HG02623 (cell line): ENCODE measurements at regions not wholly inside any gene's neighbourhood (a gene's known extent, or its start where the extent isn't known, plus 50 kb on each side); places are given as distances from the start of the nearest gene placed in this dataset.

Experiments
- ATAC-seq: cut with Tn5 transposase; IDR thresholded peaks from one replicate; pipeline ENCODE4 v1.9.1; 2021; ENCODE audit warnings: moderate library complexity; ENCODE audit not compliant: unreplicated experiment

DNA sequence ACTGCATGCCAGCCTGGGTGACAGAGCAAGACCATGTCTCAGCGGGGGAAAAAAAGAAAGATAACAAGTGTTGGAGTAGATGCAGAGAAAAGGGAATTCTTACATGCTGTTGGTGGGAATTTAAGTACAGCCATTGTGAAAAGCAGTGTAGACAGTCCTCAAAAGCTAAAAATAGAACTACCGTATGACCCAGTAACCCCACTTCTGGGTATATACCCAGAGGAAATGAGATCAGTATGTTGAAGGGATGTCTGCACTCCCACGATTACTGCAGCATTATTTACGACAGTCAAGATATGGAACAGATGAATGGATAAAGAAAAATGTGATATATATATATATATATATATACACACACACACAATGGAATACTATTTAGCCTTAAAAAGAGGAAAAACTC, 225.3 kb upstream of the SLC24A2 start:
- ATAC-seq, result no peak

DNA sequence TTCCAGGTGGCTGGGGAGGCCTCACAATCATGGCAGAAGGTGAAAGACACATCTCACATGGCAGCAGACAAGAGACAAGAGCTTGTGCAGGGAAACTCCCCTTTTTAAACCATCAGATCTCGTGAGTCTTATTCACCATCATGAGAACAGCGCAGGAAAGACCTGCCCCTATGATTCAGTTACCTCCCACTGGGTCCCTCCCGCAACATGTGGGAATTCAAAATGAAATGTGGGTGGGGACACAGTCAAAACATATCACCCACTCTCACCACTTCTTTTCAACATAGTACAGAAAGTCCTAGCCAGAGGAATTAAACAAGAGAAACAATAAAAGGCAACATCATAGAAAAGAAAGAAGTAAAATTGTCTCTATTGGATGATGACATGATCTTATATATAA, 223.4 kb upstream of the SLC24A2 start:
- no peak for ATAC-seq

DNA sequence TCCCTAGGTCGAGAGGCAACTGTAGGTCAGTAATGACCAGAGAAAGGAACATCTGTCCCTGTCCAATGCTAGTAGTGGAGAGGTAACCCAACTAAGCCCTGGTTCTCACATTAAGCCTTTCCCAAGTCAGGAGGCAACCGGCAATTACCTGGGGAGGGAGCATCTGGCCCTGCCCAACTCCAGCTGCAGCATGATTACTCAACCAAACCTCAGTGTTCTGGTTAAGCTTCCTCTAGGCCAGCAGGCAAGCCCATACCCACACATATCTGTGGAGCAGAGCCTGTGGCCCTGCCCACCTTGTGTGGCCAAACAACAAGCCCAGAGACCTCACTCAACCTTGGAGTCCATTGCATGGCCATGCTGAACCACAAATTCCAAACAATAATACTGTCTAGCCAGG, 220.8 kb upstream of the SLC24A2 start:
- no peak for ATAC-seq

DNA sequence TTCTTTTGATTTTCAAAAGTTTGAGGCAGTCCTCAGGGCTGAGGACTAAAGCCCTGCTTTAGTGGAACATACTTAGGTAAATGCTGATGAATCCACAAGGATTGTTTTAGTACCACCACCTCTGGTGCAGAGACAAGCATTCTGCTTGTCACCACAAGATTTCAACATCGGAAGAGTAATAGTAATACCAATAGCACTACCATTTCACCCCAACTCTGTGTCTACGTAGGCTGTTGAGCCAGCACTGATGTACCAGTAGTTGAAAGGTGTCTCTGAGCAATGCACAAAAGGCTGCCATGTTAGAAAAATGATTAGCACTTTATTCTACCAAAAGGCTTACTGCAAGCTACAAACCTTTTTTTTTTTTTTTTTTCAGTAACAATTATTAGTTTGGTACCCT, 213.2 kb upstream of the SLC24A2 start:
- no peak for ATAC-seq

DNA sequence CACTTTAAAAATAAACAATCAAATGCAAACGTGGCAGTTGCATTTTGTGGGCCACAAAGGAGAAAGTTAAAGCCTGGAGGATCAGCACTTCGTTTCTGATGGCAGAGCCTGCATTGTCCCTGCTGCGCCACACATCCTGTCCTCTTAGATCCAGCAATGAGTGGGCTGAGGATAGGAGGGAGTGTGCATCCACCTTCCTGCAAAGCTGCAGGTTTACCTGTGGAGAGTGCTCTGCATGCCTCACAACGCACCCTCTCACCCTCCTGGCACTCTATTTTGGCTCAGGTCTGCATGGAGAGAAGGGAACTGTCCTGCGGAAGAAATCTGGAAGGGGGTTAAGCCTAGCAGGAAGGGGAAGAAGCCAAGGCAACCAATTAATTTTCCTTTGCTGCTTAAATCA, 212.2 kb upstream of the SLC24A2 start:
- no peak for ATAC-seq

DNA sequence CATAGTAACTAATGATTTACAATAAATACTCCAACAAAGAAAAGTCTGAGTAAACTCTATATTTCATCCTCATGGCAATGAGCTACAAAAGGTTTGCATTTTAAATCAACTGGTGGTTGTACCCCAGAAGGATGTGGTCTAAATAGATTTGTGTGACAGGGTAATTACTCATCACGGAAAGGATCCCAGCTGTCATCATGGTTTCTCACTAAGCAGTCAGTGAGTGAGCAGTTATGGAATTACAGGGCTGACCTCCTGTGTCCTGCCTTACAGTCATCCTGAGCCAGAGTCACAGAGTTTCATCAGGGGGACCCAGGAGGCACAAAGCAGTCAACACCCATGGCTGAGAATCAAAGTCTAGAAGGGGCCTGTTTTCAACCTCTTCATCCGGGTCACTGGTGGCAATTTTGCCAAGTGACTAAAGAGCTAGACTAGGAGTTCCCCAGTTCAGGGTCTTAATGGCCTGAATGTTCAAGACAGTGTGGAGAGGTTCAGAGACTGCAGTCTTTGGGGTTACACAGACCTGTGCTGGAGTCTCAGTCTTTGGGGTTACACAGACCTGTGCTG, 210.7 kb upstream of the SLC24A2 start:
- peak; percentile 87 for ATAC-seq

DNA sequence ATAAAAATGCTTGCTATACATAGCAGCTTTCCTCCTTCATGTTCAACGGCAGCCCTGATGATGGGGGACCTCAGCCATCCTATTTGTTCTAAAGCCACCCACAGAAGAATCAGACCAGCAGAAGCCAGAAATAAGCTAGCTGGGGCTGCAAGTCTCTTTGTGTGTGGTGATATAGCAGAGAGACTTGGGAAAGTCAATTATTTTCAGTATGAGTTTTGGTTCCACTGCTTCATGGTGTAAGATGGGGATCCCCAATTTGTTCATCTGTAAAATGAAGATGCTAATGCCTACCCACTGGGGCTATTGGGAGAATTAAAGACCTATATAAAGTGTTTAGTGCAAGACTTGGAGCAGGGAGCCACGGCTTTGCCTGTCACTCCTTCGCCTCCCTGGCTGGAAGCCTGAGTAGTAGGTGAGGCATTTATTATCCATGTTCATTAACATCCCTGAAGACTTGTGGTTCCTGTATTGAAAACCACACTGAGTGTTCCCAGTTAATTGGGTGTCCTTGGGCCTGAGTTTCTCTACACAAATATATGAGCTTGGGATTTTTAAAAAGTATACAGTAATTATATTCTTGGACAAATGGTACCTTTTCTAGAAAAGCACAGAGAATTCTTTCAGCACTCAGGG, 210.1 kb upstream of the SLC24A2 start:
- ATAC-seq, result peak; percentile 28

DNA sequence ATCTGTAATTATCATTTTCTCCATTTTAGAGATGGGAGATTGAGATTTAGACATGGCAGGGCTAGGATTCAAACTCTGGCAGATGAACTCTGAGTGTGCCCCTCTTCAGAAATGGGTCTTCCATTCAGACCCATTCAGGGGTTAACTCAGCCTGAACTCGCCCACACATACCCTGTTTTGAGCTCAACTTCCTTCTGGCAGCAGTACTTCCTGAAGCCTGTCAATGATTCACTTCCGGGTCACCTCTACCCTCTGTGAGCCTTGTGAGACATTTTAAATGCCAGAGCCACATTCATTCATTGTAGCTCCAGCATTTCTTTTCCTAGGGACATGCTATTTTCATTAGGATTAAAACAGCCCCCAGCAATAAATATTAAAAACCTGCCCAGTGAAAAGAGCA, 209.3 kb upstream of the SLC24A2 start:
- ATAC-seq, result no peak

DNA sequence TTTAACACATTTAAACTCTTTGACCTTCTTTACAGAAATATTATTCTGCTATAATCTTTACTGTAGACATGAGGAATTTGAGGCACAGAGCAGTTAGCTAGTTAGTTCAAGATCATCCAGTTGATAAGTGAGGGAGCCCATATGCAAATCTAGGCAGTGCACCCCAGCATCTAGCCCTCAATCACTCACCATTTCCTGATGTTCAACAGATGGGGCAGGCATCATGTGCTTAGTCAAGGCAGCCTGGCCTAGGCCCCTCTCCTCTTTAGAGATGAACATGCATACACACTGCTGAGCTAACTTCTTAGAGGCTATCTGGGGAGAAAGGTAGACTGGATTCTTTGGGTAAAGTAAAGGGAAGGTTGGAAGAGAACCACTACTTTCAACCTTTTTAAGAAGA, 206.8 kb upstream of the SLC24A2 start:
- ATAC-seq, result no peak

DNA sequence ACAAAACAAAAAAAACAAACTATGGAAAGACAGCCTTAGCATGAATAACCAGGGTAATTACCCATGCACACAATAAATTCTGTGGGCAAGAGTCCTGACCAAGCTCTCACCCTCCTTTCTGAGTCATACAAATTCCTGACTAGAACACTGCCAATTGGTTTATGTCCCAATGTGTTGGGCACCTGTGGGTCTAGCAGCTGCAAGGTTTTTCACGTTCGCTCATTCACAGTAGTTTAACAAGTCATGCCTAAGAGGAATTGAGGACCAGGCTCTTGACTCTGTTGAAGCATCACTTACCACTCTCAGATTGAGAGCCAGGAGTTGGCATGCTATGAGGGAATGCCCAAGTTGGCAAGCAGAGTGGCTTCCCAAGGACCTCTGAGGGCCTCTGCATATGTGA, 205.5 kb upstream of the SLC24A2 start:
- no peak for ATAC-seq

DNA sequence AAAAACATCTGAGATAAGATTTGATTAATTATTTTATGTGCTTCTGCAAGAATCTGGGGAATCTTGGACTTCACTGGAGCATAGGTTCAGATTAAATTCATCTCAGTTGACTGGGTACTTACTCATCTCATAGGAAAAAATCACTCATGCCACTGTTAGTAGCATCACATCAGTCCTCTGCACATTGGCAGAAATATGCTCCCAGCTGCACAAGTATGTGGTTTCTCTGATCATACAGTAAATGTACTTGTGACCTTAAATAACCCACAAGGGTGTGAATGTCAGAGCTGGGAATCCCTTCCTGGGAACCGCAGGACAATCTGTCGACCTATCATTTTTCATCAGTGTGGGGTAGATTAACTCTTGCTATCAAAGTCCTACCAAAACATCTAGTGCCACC, 203.7 kb upstream of the SLC24A2 start:
- no peak for ATAC-seq

DNA sequence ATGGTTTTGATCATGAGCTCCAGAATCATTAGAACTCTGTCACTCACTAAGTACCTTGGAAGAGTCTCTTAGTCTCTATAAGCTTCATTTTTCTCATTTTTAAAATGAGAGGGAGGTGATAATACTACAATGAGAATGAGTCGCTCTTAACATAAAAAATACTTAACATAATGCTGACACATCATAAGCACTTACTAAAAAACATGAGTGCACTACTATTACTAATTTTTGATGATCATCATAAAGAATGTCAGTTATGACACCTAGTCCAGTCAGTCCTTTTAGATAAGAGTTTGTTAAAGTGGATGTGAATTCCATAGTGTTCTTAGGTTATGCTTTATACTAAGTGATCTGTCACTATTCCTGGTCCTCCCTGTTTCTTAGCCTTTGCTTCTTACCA, 200.4 kb upstream of the SLC24A2 start:
- no peak for ATAC-seq

DNA sequence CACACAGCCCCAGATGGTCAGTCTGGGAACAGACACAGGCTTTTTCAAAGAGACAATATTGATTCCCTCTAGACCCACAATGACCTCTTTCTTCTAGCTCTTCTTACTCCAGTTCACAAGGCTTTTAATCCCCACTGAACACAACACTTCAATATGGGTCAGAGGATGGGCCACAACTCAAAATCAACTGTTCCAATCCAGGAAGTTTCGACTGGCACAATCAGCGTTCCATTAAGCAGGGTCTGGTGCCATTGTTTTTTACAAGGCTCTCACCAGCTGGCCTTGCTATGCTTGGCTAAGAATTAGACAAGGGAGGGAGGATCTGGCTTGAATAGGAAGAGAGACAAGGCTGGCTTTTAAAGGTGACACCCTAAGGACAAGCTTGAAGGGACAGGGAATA, 199.4 kb upstream of the SLC24A2 start:
- no peak for ATAC-seq

DNA sequence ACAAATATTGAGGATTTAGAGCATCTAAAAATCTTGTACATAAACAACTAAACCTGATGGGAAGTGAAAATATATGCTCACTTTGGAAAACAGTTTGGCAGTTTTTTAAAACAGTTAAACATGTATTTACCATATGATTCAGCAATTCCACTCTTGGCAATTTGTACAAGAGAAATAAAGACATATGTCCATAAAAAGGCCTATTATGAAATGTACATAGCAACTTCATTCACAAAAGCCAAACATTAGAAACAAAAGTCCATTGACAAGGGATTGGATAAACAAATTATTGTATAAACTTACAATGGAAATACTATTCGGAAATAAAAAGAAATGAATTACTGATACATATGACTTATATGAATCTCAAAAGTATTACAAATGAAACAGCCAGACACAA, 196.2 kb upstream of the SLC24A2 start:
- no peak for ATAC-seq

DNA sequence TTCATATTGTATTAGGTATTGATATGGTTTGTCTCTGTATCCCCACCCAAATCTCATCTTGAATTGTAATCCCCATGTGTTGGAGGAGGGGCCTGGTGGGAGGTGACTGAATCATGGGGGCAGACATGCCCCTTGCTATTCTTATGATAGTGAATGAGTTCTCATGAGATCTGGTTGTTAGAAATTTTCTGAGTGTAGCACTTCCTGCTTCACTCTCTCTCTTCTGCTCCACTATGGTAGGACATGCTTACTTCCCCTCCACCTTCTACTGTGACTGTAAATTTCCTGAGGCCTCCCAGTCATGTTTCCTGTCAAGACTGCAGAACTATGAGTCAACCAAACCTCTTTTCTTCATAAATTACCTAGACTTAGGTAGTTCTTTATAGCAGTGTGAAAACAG, 187.4 kb upstream of the SLC24A2 start:
- ATAC-seq, result no peak

DNA sequence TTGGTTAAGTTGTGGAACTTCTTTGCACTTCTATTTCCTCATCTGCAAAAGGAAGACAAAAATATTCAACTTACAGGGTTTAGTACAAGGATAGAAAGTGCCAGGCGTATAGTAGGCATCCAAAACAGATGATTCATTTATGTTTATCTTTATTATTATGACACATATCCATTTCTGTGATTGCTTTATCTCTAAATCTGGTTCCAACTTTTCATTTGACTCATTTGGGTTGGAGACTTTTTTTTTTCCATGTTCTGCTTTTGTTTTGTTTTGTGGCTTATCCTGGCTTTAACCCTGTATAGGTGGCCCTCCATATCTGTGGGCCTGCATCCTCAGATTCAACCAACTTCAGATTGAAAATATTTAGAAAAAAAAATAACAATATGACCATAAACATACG, 186.7 kb upstream of the SLC24A2 start:
- ATAC-seq, result no peak

DNA sequence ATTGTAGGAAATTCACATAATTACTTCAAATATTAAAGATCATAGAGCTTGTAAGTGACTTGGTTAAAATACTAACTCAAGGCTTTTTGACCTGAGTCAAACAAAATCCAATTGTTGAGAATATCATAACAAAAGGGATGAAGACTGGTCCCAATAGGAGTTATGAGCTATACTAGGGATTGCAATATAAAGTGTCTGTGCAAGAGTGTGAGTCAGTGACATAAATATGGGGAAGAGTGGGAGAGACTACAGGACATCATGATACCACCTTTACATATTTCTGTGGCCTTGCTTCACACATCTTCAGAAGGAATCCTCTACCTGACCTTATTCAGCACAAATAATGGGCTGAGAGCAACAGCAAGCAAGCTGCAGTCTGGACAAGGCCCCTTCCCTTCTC, 180.9 kb upstream of the SLC24A2 start:
- no peak for ATAC-seq

DNA sequence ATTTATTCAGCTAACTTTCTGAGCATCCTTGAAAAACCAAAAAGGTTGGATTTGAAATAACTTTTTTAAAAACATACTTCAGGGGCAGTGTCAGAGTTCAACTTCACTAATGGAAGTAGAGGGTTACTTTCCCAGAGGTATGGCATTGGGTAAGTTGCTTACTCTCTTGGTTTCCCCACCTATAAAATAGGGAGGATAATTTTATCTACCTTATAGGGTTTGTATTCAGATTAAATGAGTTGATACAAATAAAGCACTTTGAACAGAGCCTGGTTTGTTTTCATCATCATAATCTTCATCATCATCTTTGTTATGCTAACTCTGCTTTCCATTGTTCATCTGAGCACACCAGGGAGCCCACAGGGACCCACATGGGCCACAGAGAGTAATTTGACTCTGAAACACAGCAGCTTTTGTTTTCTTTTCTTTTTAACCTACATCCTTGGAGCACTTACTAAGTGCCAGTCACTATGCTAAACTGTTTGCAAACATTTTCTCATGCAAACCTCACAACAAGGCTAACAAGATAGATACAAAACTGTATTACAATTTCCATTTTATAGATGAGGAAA, 179.1 kb upstream of the SLC24A2 start:
- no peak for ATAC-seq

DNA sequence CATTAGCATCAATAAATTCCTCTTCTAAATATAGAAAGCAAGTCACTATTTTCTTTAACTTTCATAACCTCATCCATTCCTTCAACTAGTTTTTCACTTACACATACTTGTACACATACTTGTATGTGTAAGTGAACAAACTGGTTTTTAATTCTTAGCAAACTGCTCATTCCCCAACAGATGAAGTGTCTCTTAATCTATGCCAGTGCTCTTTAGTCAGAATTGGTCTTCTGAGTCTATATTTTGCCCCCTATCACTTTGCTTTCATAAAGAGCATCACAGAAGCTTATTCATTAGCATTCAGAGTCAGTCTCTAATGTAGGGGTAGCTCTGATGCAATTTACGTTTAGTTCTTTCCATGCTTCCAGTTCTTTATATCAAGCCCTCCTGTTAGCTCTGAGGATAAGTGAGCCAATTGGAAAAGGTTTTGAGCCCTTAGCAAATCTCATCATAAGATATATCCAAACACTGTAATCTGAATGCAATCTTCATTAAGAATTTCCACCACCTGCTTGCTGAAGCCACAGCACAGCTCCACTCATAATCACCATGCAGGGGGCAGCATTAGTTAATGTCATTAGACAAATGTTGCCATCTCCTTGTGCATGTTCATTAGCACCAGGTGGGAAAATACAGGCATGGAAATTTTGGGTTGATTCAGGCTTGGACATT, 178.5 kb upstream of the SLC24A2 start:
- ATAC-seq, result no peak

DNA sequence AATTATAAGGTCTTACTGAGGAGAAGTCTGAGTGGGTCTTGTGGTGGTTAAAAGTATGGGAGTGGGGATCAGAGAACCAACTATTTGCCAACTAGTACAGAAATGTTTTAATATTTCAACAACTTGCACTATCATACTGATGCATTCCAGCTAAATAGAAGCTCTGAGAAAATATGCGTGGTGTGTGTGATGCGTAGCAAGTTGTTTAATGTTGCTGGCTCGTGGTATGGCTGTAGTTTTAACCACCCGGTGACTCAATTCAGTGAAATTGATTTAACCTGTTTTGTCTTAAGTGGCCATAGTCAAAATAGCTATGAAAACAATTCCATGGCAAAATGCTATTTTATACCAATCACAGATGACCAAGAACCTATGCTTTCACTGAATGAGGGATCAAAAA, 176.5 kb upstream of the SLC24A2 start:
- no peak for ATAC-seq

DNA sequence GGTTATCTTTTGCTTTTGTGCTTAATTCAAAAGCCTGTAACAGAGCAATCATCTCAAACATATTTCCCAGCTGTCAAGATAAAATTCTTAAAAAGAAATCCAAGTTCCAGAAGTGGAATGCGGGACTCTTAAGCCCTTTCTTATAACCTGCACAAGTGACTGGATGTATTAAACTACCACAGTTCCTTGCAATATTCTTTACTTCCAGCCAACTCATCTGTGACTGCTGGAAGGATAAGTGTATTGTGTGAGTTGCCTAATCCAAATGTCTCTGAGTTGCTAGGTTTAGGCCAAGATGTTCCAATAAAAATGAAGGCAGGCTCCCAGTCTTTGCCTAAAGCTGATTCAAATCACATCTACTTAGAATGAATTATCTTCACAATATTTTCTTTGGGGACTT, 159.2 kb upstream of the SLC24A2 start:
- no peak for ATAC-seq

DNA sequence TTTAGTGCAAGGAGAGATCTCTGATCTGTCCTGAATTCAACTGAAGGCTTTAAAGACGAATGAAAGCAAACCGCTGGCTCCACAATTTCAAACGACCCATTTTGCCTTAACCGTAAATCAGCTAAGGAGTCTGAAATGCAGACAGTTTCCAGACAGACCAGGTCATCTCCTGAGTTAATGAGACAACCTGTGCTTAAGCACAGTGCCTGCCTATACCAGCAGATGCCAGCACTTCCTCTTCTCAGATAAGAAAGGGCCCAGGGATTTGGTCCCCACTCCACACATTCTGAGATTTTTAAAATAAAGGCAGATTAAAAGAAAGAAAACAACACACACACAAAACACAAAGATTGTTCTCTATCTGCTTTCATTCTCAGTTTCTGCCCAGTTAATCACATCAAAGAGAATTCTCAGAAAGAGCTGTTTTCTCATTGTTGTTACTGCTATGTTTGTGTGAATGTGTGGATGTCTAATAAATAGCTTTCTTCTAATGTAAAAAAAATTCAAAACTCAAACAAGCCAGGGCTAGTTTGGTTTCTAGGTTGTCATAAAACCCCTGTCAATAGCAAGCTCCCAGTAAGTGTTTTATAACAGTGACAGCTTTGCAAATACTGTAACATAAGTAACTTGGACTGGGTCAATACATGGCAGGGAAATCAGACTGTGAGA, 157.7 kb upstream of the SLC24A2 start:
- no peak for ATAC-seq
